ENCODE measurements at regions not wholly inside any gene's neighbourhood (a gene's known extent, or its start where the extent isn't known, plus 50 kb on each side); places are given as distances from the start of the nearest gene placed in this dataset.
"Not testable (repeated sequence)": the region's sequence is repeated elsewhere in the genome, so short reads cannot be mapped to it uniquely, and the experiment has no call there.

DNA sequence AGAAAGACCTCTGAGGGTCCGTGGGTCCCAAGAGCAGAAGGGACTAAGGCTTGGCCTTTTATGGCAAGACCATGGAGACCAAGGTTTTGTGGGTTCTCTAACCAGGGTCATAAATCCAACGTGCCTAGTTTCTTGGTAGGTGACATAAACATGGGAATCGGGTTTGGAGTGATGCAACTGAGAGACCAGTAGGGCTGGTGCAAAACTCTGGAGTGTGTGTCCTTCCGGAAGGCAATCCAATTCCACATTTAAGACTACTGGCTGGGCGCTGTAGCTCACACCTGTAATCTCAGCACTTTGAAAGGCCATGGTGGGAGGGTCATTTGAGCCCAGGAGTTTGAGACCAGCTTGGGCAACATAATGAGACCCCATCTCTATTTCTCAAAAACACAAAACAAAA lies 116.5 kb upstream of the ARG1 start:
- Histone ChIP-seq H3K9me3 (ENCODE audit: control insufficient read depth in 2 of 2, low read length in 2 of 2) (no peaks in the 10 kb centered on the region), H3K36me3 (ENCODE audit: control insufficient read depth in 2 of 2, insufficient read depth in 2 of 2, low read length in 2 of 2) (no peaks in the 10 kb centered on the region), H3K4me3 (ENCODE audit: low read length in 2 of 2) (no peak overlapping the region), H3K27me3 (ENCODE audit: control insufficient read depth in 1 of 2, insufficient read depth in 2 of 2, low read length in 2 of 2) (no peaks in the 10 kb centered on the region), H3K27ac (ENCODE audit: low read length) (no peak overlapping the region), H3K4me1 (ENCODE audit: control insufficient read depth, insufficient read depth, low read length) (no peaks in the 10 kb centered on the region), H3K9ac (ENCODE audit: low read length in 2 of 2) (no peak overlapping the region)

DNA sequence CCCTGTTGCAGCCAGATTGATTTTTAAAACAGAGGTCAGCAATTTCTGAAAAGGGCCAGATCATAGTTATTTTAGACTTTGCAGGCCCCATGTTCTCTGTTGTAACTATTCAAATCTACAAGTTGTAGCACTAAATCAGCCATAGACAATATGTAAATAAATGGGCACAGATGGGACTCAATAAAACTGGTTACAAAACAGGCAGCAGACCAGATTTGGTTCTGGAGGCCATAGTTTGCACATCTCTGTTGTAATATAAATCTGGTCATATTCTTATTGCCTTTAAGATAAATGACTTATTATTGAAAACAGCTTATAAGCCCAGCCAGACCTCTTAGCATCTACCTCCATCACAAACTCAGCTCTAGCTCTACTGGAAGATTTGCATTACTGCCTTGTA lies 114.0 kb upstream of the ARG1 start:
- Histone ChIP-seq H3K27me3 (ENCODE audit: control insufficient read depth in 1 of 2, insufficient read depth in 2 of 2, low read length in 2 of 2) (no peaks in the 10 kb centered on the region), H3K27ac (ENCODE audit: low read length) (no peak overlapping the region), H3K9me3 (ENCODE audit: control insufficient read depth in 2 of 2, low read length in 2 of 2) (no peaks in the 10 kb centered on the region), H3K4me1 (ENCODE audit: control insufficient read depth, insufficient read depth, low read length) (no peaks in the 10 kb centered on the region), H3K4me3 (ENCODE audit: low read length in 2 of 2) (no peak overlapping the region), H3K36me3 (ENCODE audit: control insufficient read depth in 2 of 2, insufficient read depth in 2 of 2, low read length in 2 of 2) (no peaks in the 10 kb centered on the region), H3K9ac (ENCODE audit: low read length in 2 of 2) (no peak overlapping the region)

DNA sequence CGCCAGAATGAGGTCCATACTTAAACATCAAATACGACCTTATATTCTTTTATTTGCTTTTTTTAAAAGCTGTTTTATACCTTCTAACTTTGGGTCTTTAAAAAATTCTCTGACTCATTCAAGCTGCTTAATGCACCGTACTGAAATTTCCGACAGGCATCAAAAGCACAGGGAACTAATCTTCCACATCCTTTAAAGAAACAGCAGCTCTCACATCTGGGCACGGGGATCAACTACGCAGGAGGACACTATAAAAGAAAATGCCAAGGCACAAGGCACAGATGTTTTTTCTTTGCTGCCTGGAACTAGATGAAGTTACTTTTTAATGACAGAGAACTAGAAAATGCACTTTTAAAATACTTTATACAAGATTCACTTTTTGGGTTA lies 112.4 kb upstream of the ARG1 start:
- Histone ChIP-seq H3K27ac (ENCODE audit: low read length) (no peak overlapping the region), H3K9me3 (ENCODE audit: control insufficient read depth in 2 of 2, low read length in 2 of 2) (no peaks in the 10 kb centered on the region), H3K27me3 (ENCODE audit: control insufficient read depth in 1 of 2, insufficient read depth in 2 of 2, low read length in 2 of 2) (no peaks in the 10 kb centered on the region), H3K4me3 (ENCODE audit: low read length in 2 of 2) (no peak overlapping the region), H3K9ac (ENCODE audit: low read length in 2 of 2) (no peak overlapping the region), H3K4me1 (ENCODE audit: control insufficient read depth, insufficient read depth, low read length) (no peaks in the 10 kb centered on the region), H3K36me3 (ENCODE audit: control insufficient read depth in 2 of 2, insufficient read depth in 2 of 2, low read length in 2 of 2) (no peaks in the 10 kb centered on the region)

DNA sequence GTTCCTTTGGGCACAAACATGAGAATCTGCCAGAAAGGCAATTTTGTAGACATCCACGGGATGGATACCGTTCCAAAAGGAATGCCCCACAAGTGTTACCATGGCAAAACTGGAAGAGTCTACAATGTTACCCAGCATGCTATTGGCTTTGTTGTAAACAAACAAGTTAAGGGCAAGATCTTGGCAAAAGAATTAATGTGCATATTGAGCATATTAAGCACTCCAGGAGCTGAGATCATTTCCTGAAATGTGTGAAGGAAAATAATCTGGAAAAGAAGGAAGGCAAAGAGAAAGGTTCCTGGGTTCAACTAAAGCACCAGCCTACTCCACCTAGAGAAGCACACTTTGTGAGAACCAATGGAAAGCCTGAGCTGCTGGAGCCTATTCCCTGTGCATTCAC lies 103.9 kb upstream of the ARG1 start:
- Histone ChIP-seq H3K4me1 (ENCODE audit: control insufficient read depth, insufficient read depth, low read length) (no peaks in the 10 kb centered on the region), H3K9me3 (ENCODE audit: control insufficient read depth in 2 of 2, low read length in 2 of 2) (no peaks in the 10 kb centered on the region), H3K9ac (ENCODE audit: low read length in 2 of 2) (no peak overlapping the region), H3K27me3 (ENCODE audit: control insufficient read depth in 1 of 2, insufficient read depth in 2 of 2, low read length in 2 of 2) (no peaks in the 10 kb centered on the region), H3K36me3 (ENCODE audit: control insufficient read depth in 2 of 2, insufficient read depth in 2 of 2, low read length in 2 of 2) (no peaks in the 10 kb centered on the region), H3K27ac (ENCODE audit: low read length) (no peak overlapping the region), H3K4me3 (ENCODE audit: low read length in 2 of 2) (no peak overlapping the region)

DNA sequence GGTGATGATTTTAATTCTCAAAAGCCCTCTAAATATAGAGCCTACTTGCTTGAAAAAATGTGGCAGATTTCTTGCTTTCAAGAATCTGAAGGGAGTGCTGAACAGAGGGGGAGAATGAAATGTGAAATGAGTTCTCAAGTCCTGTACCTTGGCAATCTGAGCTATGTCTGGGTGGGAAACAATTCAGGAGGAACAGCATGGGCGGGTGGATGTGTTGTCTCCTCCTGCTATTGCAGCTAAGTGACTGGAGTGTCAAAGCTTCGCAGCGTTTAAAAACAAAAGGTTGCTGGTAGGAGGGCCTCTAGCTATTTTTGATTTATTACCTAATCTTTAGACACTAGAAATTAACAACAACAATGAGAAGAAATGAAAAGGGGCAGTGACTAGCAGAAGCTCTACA lies 102.5 kb upstream of the ARG1 start:
- H3K9ac ChIP-seq (ENCODE audit: low read length in 2 of 2), result no peak overlapping the region
- H3K4me1 ChIP-seq (ENCODE audit: control insufficient read depth, insufficient read depth, low read length), result no peaks in the 10 kb centered on the region
- H3K27me3 ChIP-seq (ENCODE audit: control insufficient read depth in 1 of 2, insufficient read depth in 2 of 2, low read length in 2 of 2), result no peaks in the 10 kb centered on the region
- H3K27ac ChIP-seq (ENCODE audit: low read length), result no peak overlapping the region
- H3K9me3 ChIP-seq (ENCODE audit: control insufficient read depth in 2 of 2, low read length in 2 of 2), result no peaks in the 10 kb centered on the region
- H3K4me3 ChIP-seq (ENCODE audit: low read length in 2 of 2), result no peak overlapping the region
- H3K36me3 ChIP-seq (ENCODE audit: control insufficient read depth in 2 of 2, insufficient read depth in 2 of 2, low read length in 2 of 2), result no peaks in the 10 kb centered on the region

DNA sequence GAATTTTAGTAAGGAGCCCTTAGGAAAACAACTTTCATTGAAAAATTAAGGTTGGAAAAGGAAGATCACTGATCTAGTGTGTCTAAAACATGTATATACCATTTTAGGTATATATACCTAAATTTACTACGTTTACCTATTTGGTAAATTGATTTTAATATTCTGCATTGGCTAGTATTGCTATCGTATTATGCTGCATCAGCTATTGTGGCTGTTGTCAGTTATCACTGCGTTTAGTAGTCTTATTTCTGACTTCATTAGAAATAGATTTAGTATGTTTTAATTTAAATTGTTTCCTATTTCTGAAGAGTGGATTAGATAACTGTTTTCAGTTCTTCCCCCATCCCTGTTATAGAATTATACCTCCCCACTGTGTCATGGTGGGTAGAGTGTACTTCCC lies 101.7 kb upstream of the ARG1 start:
- H3K36me3 ChIP-seq (ENCODE audit: control insufficient read depth in 2 of 2, insufficient read depth in 2 of 2, low read length in 2 of 2), result no peaks in the 10 kb centered on the region
- no peaks in the 10 kb centered on the region for H3K4me1 ChIP-seq (ENCODE audit: control insufficient read depth, insufficient read depth, low read length)
- H3K27ac ChIP-seq (ENCODE audit: low read length), result no peak overlapping the region
- H3K9ac ChIP-seq (ENCODE audit: low read length in 2 of 2), result no peak overlapping the region
- no peaks in the 10 kb centered on the region for H3K9me3 ChIP-seq (ENCODE audit: control insufficient read depth in 2 of 2, low read length in 2 of 2)
- no peak overlapping the region for H3K4me3 ChIP-seq (ENCODE audit: low read length in 2 of 2)
- no peaks in the 10 kb centered on the region for H3K27me3 ChIP-seq (ENCODE audit: control insufficient read depth in 1 of 2, insufficient read depth in 2 of 2, low read length in 2 of 2)

DNA sequence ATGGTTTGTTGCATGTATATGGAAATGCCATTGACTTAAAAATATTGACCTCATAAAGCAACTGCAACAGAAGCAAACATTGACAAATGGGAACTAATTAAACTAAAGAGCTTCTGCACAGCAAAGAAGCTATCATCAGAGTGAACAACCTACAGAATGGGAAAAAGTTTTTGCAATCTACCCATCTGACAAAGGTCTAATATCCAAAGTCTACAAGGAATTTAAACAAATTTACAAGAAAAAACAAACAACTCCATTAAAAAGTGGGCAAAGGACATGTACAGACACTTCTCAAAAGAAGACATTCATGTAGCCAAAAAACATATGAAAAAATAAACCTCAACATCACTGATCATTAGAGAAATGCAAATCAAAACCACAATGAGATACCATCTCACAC lies 99.7 kb upstream of the ARG1 start:
- H3K9ac ChIP-seq (ENCODE audit: low read length in 2 of 2); H3K27me3 ChIP-seq (ENCODE audit: control insufficient read depth in 1 of 2, insufficient read depth in 2 of 2, low read length in 2 of 2); H3K27ac ChIP-seq (ENCODE audit: low read length); H3K9me3 ChIP-seq (ENCODE audit: control insufficient read depth in 2 of 2, low read length in 2 of 2); H3K4me3 ChIP-seq (ENCODE audit: low read length in 2 of 2); H3K36me3 ChIP-seq (ENCODE audit: control insufficient read depth in 2 of 2, insufficient read depth in 2 of 2, low read length in 2 of 2); H3K4me1 ChIP-seq (ENCODE audit: control insufficient read depth, insufficient read depth, low read length): not testable (repeated sequence)

DNA sequence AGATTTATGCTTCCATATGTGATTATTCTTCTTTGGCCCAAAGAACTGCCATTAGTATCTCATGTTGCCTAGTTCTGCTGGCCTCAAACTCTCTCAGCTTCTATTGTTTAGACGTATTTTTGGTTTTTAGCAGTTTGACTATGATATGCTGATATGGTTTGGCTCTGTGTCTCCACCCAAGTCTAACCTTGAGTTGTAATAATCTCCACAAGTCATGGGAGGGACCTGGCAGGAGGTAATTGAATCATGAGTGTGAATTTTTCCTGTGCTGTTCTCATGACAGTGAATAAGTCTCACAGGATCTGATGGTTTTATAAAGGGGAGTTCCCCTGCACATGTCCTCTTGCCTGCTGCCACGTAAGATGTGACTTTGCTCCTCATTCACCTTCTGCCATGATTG lies 96.7 kb upstream of the ARG1 start:
- H3K36me3 ChIP-seq (ENCODE audit: control insufficient read depth in 2 of 2, insufficient read depth in 2 of 2, low read length in 2 of 2), result no peaks in the 10 kb centered on the region
- H3K27ac ChIP-seq (ENCODE audit: low read length), result no peak overlapping the region
- no peak overlapping the region for H3K4me3 ChIP-seq (ENCODE audit: low read length in 2 of 2)
- H3K9ac ChIP-seq (ENCODE audit: low read length in 2 of 2), result no peak overlapping the region
- no peaks in the 10 kb centered on the region for H3K27me3 ChIP-seq (ENCODE audit: control insufficient read depth in 1 of 2, insufficient read depth in 2 of 2, low read length in 2 of 2)
- H3K9me3 ChIP-seq (ENCODE audit: control insufficient read depth in 2 of 2, low read length in 2 of 2), result no peaks in the 10 kb centered on the region
- H3K4me1 ChIP-seq (ENCODE audit: control insufficient read depth, insufficient read depth, low read length), result no peaks in the 10 kb centered on the region

DNA sequence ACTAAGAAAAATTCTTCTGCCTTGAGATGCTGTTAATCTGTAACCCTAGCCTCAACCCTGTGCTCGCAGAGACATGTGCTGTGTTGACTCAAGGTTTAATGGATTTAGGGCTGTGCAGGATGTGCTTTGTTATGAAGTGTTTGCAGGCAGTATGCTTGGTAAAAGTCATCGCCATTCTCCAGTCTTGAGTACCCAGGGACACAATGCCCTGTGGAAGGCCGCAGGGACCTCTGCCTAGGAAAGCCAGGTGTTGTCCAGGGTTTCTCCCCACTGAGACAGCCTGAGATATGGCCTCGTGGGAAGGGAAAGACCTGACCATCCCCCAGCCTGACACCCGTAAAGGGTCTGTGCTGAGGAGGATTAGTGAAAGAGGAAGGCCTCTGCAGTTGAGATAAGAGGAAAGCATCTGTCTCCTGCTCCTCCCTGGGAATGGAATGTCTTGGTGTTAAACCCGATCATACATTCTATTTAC lies 94.2 kb upstream of the ARG1 start:
- H3K27ac ChIP-seq (ENCODE audit: low read length); H3K4me3 ChIP-seq (ENCODE audit: low read length in 2 of 2); H3K9ac ChIP-seq (ENCODE audit: low read length in 2 of 2); H3K4me1 ChIP-seq (ENCODE audit: control insufficient read depth, insufficient read depth, low read length); H3K36me3 ChIP-seq (ENCODE audit: control insufficient read depth in 2 of 2, insufficient read depth in 2 of 2, low read length in 2 of 2); H3K9me3 ChIP-seq (ENCODE audit: control insufficient read depth in 2 of 2, low read length in 2 of 2); H3K27me3 ChIP-seq (ENCODE audit: control insufficient read depth in 1 of 2, insufficient read depth in 2 of 2, low read length in 2 of 2): not testable (repeated sequence)

DNA sequence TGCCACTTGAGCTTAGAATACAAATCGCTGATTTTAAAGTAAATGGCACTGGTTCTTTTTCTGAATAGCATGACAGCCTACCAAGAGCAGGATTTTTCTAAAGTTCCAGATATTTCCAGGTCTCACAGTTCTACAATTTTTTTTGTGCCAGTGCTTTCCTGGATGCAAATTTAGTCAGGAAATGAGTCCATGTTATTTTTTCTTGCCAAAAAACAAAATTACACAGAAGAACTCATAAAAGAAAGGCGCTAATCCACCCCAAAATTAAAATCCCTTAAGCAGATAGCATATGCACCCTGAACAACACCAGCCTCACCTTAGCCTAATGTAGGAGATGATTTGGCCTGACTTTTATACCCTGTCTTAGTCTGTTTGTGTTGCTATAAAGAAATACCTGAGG lies 86.4 kb upstream of the ARG1 start:
- H3K36me3 ChIP-seq (ENCODE audit: control insufficient read depth in 2 of 2, insufficient read depth in 2 of 2, low read length in 2 of 2), result no peaks in the 10 kb centered on the region
- H3K4me3 ChIP-seq (ENCODE audit: low read length in 2 of 2), result no peak overlapping the region
- H3K27me3 ChIP-seq (ENCODE audit: control insufficient read depth in 1 of 2, insufficient read depth in 2 of 2, low read length in 2 of 2), result no peaks in the 10 kb centered on the region
- peaks cover 0 to 4% of the 10 kb centered on the region in 2 donors for H3K9me3 ChIP-seq (ENCODE audit: control insufficient read depth in 2 of 2, low read length in 2 of 2)
- no peak overlapping the region for H3K9ac ChIP-seq (ENCODE audit: low read length in 2 of 2)
- H3K27ac ChIP-seq (ENCODE audit: low read length), result no peak overlapping the region
- no peaks in the 10 kb centered on the region for H3K4me1 ChIP-seq (ENCODE audit: control insufficient read depth, insufficient read depth, low read length)

DNA sequence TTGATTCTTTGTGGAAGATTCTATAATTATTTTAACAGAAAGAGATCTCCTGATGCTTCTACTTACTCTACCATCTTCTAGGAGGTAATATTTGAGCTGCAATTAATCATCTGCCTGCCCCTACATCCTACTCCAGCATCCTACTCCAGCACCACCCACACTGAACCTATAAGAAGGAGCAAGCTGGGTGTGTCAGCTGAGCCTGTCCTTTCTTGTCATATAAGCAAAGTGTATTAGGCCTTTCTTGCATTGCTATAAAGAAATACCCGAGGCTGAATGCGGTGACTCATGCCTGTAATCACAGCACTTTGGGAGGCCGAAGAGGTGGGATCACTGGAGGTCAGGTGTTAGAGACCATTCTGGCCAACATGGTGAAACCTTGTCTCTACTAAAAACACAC lies 84.2 kb upstream of the ARG1 start:
- no peaks in the 10 kb centered on the region for H3K4me1 ChIP-seq (ENCODE audit: control insufficient read depth, insufficient read depth, low read length)
- H3K27me3 ChIP-seq (ENCODE audit: control insufficient read depth in 1 of 2, insufficient read depth in 2 of 2, low read length in 2 of 2), result no peaks in the 10 kb centered on the region
- no peak overlapping the region for H3K4me3 ChIP-seq (ENCODE audit: low read length in 2 of 2)
- peaks cover 0 to 4% of the 10 kb centered on the region in 2 donors for H3K9me3 ChIP-seq (ENCODE audit: control insufficient read depth in 2 of 2, low read length in 2 of 2)
- no peaks in the 10 kb centered on the region for H3K36me3 ChIP-seq (ENCODE audit: control insufficient read depth in 2 of 2, insufficient read depth in 2 of 2, low read length in 2 of 2)
- H3K27ac ChIP-seq (ENCODE audit: low read length), result no peak overlapping the region
- no peak overlapping the region for H3K9ac ChIP-seq (ENCODE audit: low read length in 2 of 2)

DNA sequence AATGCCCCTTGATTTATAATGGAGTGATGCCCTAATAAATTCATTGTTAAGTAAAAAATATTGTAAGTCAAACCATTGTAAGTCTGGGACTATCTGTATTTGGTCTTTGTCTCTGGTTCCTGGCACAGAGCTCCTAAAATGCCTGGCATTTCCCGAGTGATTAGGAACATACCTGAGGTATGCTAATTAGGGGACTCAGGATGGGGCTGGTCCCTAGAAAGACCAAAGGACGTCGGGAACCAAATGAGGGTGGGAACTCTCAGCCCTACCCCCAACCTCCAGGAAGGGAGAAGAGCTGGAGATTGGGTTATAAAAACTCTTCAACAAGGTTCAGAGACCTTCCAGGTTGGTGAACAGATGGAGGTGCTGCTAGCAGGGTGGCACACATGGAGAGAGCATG lies 82.6 kb upstream of the ARG1 start:
- Histone ChIP-seq H3K4me1 (ENCODE audit: control insufficient read depth, insufficient read depth, low read length) (no peaks in the 10 kb centered on the region), H3K9ac (ENCODE audit: low read length in 2 of 2) (no peak overlapping the region), H3K36me3 (ENCODE audit: control insufficient read depth in 2 of 2, insufficient read depth in 2 of 2, low read length in 2 of 2) (no peaks in the 10 kb centered on the region), H3K4me3 (ENCODE audit: low read length in 2 of 2) (no peak overlapping the region), H3K9me3 (ENCODE audit: control insufficient read depth in 2 of 2, low read length in 2 of 2) (no peaks in the 10 kb centered on the region), H3K27me3 (ENCODE audit: control insufficient read depth in 1 of 2, insufficient read depth in 2 of 2, low read length in 2 of 2) (no peaks in the 10 kb centered on the region), H3K27ac (ENCODE audit: low read length) (no peak overlapping the region)
